GM21723 (cell line): ENCODE measurements at regions not wholly inside any gene's neighbourhood (a gene's known extent, or its start where the extent isn't known, plus 50 kb on each side); places are given as distances from the start of the nearest gene placed in this dataset.

ENCODE experiments used
- ATAC-seq: cut with Tn5 transposase; IDR thresholded peaks from one replicate; pipeline ENCODE4 v1.9.1; 2021; ENCODE audit warnings: mild to moderate bottlenecking, moderate library complexity; ENCODE audit not compliant: unreplicated experiment

DNA sequence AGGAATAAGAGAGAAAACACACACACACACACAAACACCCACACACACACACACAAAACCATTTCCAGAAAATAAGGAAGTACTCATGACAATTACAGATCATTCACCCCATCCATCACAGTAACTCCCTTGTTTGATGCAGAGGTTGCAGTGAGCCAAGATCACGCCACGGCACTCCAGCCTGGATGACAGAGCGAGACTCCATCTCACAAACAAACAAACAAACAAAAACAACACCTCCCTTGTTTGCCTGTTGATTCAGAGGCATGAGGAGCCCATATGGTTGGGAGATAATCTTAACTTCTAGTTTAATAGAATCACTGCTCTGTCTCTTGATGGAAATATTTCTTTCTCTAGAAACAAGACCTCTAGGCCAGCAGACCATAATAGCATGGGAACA, 2043.5 kb upstream of the AGA start:
- ATAC-seq: no peak

GRCh38 chr4:179486570-179487335, 2044.5 kb upstream of the AGA start:
- no peak for ATAC-seq

GRCh38 chr4:179492260-179493080, 2050.2 kb upstream of the AGA start:
- no peak for ATAC-seq

DNA sequence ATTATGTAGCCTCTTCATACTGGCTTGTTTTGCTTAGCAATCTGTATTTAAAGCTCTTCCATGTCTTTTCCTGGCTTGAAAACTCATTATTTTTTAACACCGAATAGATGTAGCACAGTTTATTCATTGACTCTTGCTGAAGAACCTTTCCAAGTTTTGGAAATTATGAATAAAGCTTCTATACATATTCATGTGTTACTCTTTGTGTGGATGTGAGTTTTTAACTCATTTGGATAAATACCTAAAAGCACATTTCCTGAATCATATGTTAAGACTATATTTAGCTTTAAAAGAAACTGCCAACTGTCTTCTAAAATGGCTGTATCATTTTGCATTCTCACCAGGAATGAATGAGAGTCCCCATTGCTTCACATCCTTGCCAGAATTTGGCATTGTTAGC, 2061.7 kb upstream of the AGA start:
- ATAC-seq: no peak

- ATAC-seq: no peak
These were observed 2067.3 kb upstream of the AGA start for GRCh38 chr4:179509489-179509888.

DNA sequence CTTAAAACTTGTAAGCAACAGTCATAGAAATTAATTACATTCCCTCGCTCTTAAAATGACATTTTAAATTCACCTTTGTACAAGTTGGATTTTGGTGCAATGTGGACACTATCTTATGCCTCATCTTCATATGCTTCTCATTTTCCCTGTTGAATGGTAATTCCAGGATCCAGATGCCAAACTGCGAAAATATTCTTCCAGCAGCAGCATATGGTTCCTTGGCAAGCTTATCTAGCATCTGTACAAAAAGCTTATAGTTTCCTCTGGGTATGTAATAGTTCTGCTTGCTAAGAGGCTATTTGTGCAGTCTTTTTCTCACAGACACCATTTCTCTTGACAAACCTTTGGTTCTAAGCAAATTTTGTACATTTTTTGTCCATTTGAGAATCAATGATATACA, 2079.7 kb upstream of the AGA start:
- no peak for ATAC-seq

DNA sequence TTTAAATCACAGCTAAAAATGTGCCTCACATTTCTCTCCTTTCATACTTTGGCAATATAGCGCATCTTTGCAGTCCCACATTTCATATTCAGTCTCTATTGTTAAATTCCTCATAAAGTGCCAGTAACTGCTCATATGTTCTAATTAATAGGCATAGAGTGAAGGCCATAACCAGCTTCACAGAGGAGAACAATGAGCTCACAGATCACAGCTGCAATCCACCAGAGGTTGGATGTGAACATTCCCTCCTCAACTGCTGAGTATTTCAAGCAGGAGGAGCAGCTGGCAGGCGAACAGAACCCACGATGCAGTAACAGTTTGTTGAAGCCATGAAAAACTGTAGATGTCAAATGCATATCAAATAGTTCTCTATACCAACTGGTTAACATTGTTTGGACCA, 2088.7 kb upstream of the AGA start:
- ATAC-seq: no peak

DNA sequence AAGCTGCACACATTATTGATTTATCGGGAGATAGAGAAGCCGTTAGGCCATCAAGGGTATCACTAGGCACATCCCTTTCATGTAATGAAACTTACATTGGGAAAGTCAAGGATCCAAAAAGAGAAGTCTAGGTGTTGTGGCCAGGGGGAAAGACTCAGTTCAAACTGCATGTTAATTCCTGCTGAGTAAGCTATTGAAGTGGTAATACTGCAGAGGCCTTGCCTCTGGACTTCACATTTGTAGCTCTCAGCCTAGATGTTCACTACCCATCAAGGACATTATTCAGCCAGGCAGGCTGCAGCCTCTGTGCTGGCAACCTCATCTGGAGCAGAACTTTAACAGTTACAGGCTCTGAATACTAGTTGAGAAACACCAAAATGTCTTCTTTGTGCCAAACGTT, 2094.5 kb upstream of the AGA start:
- no peak for ATAC-seq

- no peak for ATAC-seq
These were observed 2097.4 kb upstream of the AGA start for GRCh38 chr4:179539641-179540040.

DNA sequence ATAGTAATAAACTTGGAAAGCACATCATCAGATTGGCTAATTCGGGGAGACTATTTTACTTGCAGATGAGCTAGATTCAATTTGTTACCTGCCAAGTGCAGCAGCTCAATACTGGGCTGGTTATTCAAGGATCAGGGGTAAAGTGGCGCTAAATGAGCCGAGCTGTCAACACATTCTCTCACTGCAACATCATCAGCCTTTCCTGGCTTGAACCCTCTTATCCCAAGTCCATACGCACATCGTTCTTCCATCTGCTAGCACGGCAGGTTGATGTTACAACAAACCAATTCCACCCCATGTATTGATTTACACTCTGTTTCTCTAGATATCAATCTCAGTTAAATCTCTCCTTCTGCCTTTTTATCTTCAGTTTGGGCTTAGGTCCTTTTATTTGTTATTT, 2101.5 kb upstream of the AGA start:
- ATAC-seq: no peak

DNA sequence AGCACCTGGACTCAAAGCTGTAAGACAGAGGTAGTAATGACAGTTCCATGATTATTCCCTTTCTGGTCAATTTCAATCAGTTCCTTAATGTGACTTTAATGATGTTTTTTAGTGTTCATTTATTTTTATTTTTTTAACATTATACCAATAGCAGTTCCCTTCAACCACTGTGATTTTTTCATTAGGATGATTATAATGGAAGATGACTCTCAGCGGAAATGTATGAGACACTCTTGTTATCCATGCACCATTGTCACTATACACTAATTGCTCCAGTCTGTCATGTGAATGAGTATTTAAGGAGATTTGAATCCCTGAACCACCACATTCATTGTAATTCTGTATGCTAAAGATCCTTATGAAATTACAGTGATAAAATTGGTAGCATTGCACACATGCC, 2102.3 kb upstream of the AGA start:
- ATAC-seq: no peak

DNA sequence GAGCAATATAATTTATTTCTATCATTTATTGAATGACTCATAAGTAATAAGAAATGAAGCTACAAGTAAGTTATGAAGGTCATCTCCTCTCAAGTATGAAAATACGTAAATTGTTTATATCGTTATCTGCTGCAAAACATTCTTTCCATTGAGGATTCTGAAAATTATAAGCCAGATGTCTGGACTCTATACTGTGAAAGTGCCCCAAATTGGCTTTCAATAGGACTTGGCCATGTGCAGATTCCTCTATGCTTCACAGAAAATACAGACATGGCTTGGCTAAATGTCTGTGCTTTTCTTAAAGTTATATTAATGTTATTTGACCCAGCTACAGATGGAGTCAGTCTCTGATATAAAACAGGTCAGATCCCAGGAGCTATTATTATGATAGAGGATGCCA, 2109.9 kb upstream of the AGA start:
- no peak for ATAC-seq

- ATAC-seq: no peak
These were observed 2121.5 kb upstream of the AGA start for GRCh38 chr4:179563741-179564140.

- ATAC-seq: no peak
These were observed 2127.3 kb upstream of the AGA start for GRCh38 chr4:179569549-179569948.

GRCh38 chr4:179582164-179582905, 2140.1 kb upstream of the AGA start:
- no peak for ATAC-seq

DNA sequence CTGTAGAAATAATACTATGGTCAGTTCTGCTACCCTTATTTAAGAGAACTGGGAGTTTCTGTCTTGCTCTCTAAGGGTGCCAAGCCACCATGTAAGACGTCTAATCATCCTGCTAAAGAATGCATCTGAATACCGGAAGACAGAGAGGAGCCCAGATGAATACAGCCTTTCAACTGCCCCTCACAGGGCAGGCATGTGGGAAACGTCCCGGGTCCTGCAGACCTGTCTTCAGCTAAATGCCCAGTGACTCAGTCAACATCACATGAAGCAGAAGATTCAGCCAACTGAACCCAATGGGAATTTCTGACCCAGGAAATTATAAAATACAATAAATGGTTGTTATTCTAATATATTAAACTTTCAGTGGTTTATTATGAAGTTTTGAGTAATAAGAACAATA, 2141.0 kb upstream of the AGA start:
- no peak for ATAC-seq

- no peak for ATAC-seq
These were observed 2141.9 kb upstream of the AGA start for GRCh38 chr4:179584101-179584500.

DNA sequence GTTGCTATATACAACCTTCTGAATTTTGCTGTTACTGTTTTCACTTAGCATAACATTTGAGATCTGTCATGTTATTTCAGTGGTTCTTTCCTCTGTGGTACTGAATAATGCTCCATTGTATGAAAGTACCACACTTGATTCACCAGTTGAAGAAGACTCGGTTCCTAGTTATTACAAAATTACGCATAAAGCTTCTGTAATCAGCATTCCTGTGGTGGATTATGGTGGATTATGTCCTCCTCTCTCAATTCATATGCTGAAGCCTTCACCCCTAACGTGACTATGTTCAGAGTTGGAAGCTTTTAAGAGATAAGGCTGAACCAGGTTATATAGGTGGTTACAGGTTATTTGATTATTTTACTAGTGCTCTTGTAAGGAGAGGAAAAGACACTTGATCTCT, 2143.5 kb upstream of the AGA start:
- ATAC-seq: no peak

- ATAC-seq: no peak
These were observed 2144.2 kb upstream of the AGA start for GRCh38 chr4:179586460-179586859.

DNA sequence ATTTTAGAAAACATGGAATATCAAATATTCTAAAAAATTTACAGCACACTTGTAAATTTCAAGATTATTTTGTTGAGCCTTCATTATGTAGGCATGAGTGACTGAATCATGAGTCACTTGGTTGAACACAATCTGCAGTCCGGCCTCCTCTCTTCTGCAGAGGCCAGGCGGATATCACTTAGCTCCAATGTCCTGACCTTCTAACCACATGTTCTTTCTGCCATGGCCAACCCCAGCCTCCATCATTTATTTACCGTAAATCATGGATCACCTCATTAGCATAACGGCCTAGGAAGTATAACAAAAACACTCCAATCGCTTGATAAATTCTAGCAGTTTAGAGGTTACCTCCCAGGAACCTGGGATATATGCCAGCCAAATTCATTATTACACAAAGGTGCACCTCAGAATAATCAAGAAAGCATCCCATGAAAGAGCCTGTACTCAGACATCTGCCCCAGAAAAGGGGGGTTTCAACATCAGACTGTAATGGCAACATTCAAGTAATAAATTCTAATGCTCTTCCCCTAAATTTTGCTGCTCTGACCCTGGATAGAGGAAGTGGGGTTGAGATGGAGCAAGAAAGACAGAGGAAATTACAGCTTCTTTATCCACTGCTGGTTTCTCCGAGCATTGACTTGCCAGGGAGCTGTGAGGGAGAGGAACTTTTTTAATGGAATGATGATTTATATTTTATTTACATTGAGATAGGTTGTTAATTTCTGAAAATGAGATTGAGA, 2153.6 kb upstream of the AGA start:
- no peak for ATAC-seq

DNA sequence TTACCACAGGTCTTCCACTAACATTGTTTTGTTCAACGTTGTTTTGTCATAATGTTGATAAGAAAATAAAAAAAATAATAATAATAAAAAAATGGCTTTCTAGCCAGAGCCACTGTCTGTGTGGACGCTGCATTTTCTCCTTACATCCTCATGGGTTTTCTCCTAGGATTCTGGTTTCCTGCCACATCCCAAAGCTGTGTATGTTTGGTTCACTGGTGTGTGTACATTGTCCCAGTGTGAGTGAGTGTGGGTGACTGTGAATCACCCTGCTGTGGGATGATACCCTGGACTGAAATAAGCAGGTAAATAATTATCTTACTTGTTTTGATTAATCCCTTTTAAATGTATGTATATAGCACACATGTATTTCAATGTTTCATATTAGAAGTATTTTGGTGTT, 2154.4 kb upstream of the AGA start:
- no peak for ATAC-seq
